ENCODE measurements at regions not wholly inside any gene's neighbourhood (a gene's known extent, or its start where the extent isn't known, plus 50 kb on each side); places are given as distances from the start of the nearest gene placed in this dataset.

- Mint-ChIP-seq H3K27ac (no peak overlapping the region), H3K4me3 (no peak overlapping the region), H3K27me3 (no peaks in the 10 kb centered on the region), H3K9me3 (no peaks in the 10 kb centered on the region), H3K36me3 (ENCODE audit: low read depth) (no peaks in the 10 kb centered on the region), H3K4me1 (no peaks in the 10 kb centered on the region)
- POLR2A ChIA-PET: no interaction called here
- no peak for DNase-seq
- CTCF ChIA-PET: no interaction called here
Observed at GRCh38 chr10:133035952-133036351, 51.8 kb upstream of the ADGRA1 start.

- Mint-ChIP-seq H3K27me3 (no peaks in the 10 kb centered on the region), H3K9me3 (no peaks in the 10 kb centered on the region), H3K27ac (no peak overlapping the region), H3K4me3 (no peak overlapping the region), H3K36me3 (ENCODE audit: low read depth) (no peaks in the 10 kb centered on the region), H3K4me1 (no peaks in the 10 kb centered on the region)
- CTCF ChIA-PET: no interaction called here
- no peak for DNase-seq
- POLR2A ChIA-PET: no interaction called here
Observed at GRCh38 chr10:133034762-133035161, 53.0 kb upstream of the ADGRA1 start.

GRCh38 chr10:133034092-133034491 lies 53.6 kb upstream of the ADGRA1 start:
- H3K4me1 Mint-ChIP-seq: no peaks in the 10 kb centered on the region
- H3K27ac Mint-ChIP-seq: no peak overlapping the region
- H3K9me3 Mint-ChIP-seq: no peaks in the 10 kb centered on the region
- ChIA-PET POLR2A (no interaction called here), CTCF (no interaction called here)
- H3K4me3 Mint-ChIP-seq: no peak overlapping the region
- DNase-seq: no peak
- H3K36me3 Mint-ChIP-seq (ENCODE audit: low read depth): no peaks in the 10 kb centered on the region
- H3K27me3 Mint-ChIP-seq: no peaks in the 10 kb centered on the region

GRCh38 chr10:133033742-133034048 lies 54.0 kb upstream of the ADGRA1 start:
- ChIA-PET POLR2A (no interaction called here), CTCF (no interaction called here)
- Mint-ChIP-seq H3K9me3 (no peaks in the 10 kb centered on the region), H3K4me1 (no peaks in the 10 kb centered on the region), H3K4me3 (no peak overlapping the region), H3K36me3 (ENCODE audit: low read depth) (no peaks in the 10 kb centered on the region), H3K27ac (no peak overlapping the region), H3K27me3 (no peaks in the 10 kb centered on the region)
- DNase-seq: no peak

GRCh38 chr10:133032976-133033741 lies 54.6 kb upstream of the ADGRA1 start:
- Mint-ChIP-seq H3K27me3 (no peaks in the 10 kb centered on the region), H3K36me3 (ENCODE audit: low read depth) (no peaks in the 10 kb centered on the region), H3K27ac (no peak overlapping the region), H3K4me3 (no peak overlapping the region), H3K9me3 (no peaks in the 10 kb centered on the region), H3K4me1 (no peaks in the 10 kb centered on the region)
- no peak for DNase-seq
- ChIA-PET CTCF (no interaction called here), POLR2A (no interaction called here)

GRCh38 chr10:133032231-133032630 lies 55.5 kb upstream of the ADGRA1 start:
- no peaks in the 10 kb centered on the region for H3K27me3 Mint-ChIP-seq
- ChIA-PET POLR2A (no interaction called here), CTCF (no interaction called here)
- no peak for DNase-seq
- no peaks in the 10 kb centered on the region for H3K36me3 Mint-ChIP-seq (ENCODE audit: low read depth)
- H3K4me3 Mint-ChIP-seq: no peak overlapping the region
- no peaks in the 10 kb centered on the region for H3K4me1 Mint-ChIP-seq
- H3K9me3 Mint-ChIP-seq: no peaks in the 10 kb centered on the region
- H3K27ac Mint-ChIP-seq: no peak overlapping the region

- no peaks in the 10 kb centered on the region for H3K4me1 Mint-ChIP-seq
- no peak for DNase-seq
- H3K4me3 Mint-ChIP-seq: no peak overlapping the region
- no peak overlapping the region for H3K27ac Mint-ChIP-seq
- ChIA-PET POLR2A (no interaction called here), CTCF (no interaction called here)
- no peaks in the 10 kb centered on the region for H3K27me3 Mint-ChIP-seq
- H3K9me3 Mint-ChIP-seq: no peaks in the 10 kb centered on the region
- H3K36me3 Mint-ChIP-seq (ENCODE audit: low read depth): no peaks in the 10 kb centered on the region
Observed at GRCh38 chr10:133031541-133032125, 56.1 kb upstream of the ADGRA1 start.

- POLR2A ChIA-PET: no interaction called here
Observed at GRCh38 chr10:133030781-133031180, 56.9 kb upstream of the ADGRA1 start.

GRCh38 chr10:133030126-133030525 lies 57.6 kb upstream of the ADGRA1 start:
- DNase-seq: no peak

More at GRCh38 chr10:133030781-133031180, 56.9 kb upstream of the ADGRA1 start:
- H3K36me3 Mint-ChIP-seq (ENCODE audit: low read depth): no peaks in the 10 kb centered on the region
- no peaks in the 10 kb centered on the region for H3K4me1 Mint-ChIP-seq
- H3K27me3 Mint-ChIP-seq: no peaks in the 10 kb centered on the region
- H3K9me3 Mint-ChIP-seq: no peaks in the 10 kb centered on the region
- H3K27ac Mint-ChIP-seq: no peak overlapping the region
- CTCF ChIA-PET: no interaction called here
- no peak for DNase-seq
- no peak overlapping the region for H3K4me3 Mint-ChIP-seq

GRCh38 chr10:133028956-133029355 lies 58.8 kb upstream of the ADGRA1 start:
- POLR2A ChIA-PET: no interaction called here
- H3K27me3 Mint-ChIP-seq: no peaks in the 10 kb centered on the region
- no peak overlapping the region for H3K4me3 Mint-ChIP-seq
- CTCF ChIA-PET: no interaction called here
- H3K9me3 Mint-ChIP-seq: no peaks in the 10 kb centered on the region
- no peaks in the 10 kb centered on the region for H3K36me3 Mint-ChIP-seq (ENCODE audit: low read depth)
- no peaks in the 10 kb centered on the region for H3K4me1 Mint-ChIP-seq
- H3K27ac Mint-ChIP-seq: no peak overlapping the region
- DNase-seq: no peak

More at GRCh38 chr10:133030126-133030525, 57.6 kb upstream of the ADGRA1 start:
- POLR2A ChIA-PET: no interaction called here
- Mint-ChIP-seq H3K4me3 (no peak overlapping the region), H3K9me3 (no peaks in the 10 kb centered on the region), H3K27ac (no peak overlapping the region), H3K36me3 (ENCODE audit: low read depth) (no peaks in the 10 kb centered on the region), H3K27me3 (no peaks in the 10 kb centered on the region), H3K4me1 (no peaks in the 10 kb centered on the region)
- CTCF ChIA-PET: no interaction called here

- H3K27me3 Mint-ChIP-seq: no peaks in the 10 kb centered on the region
- H3K4me3 Mint-ChIP-seq: no peak overlapping the region
- H3K27ac Mint-ChIP-seq: no peak overlapping the region
- ChIA-PET CTCF (no interaction called here), POLR2A (no interaction called here)
- no peak for DNase-seq
- H3K9me3 Mint-ChIP-seq: no peaks in the 10 kb centered on the region
- no peaks in the 10 kb centered on the region for H3K4me1 Mint-ChIP-seq
- H3K36me3 Mint-ChIP-seq (ENCODE audit: low read depth): no peaks in the 10 kb centered on the region
Observed at GRCh38 chr10:133028158-133028557, 59.6 kb upstream of the ADGRA1 start.

- no peaks in the 10 kb centered on the region for H3K9me3 Mint-ChIP-seq
- H3K27ac Mint-ChIP-seq: no peak overlapping the region
- no peaks in the 10 kb centered on the region for H3K4me1 Mint-ChIP-seq
- no peaks in the 10 kb centered on the region for H3K27me3 Mint-ChIP-seq
- POLR2A ChIA-PET: no interaction called here
- no peak overlapping the region for H3K4me3 Mint-ChIP-seq
- CTCF ChIA-PET: no interaction called here
- no peaks in the 10 kb centered on the region for H3K36me3 Mint-ChIP-seq (ENCODE audit: low read depth)
- DNase-seq: no peak
Observed at GRCh38 chr10:133027482-133027881, 60.2 kb upstream of the ADGRA1 start.

GRCh38 chr10:133026726-133027395 lies 60.9 kb upstream of the ADGRA1 start:
- no peak overlapping the region for H3K4me3 Mint-ChIP-seq
- H3K9me3 Mint-ChIP-seq: no peaks in the 10 kb centered on the region
- POLR2A ChIA-PET: no interaction called here
- no peak overlapping the region for H3K27ac Mint-ChIP-seq
- no peaks in the 10 kb centered on the region for H3K4me1 Mint-ChIP-seq
- CTCF ChIA-PET: no interaction called here
- no peaks in the 10 kb centered on the region for H3K27me3 Mint-ChIP-seq
- DNase-seq: no peak
- no peaks in the 10 kb centered on the region for H3K36me3 Mint-ChIP-seq (ENCODE audit: low read depth)

GRCh38 chr10:133026171-133026570 lies 61.6 kb upstream of the ADGRA1 start:
- Mint-ChIP-seq H3K27ac (no peak overlapping the region), H3K9me3 (no peaks in the 10 kb centered on the region), H3K4me3 (no peak overlapping the region), H3K4me1 (no peaks in the 10 kb centered on the region), H3K27me3 (no peaks in the 10 kb centered on the region), H3K36me3 (ENCODE audit: low read depth) (no peaks in the 10 kb centered on the region)
- ChIA-PET POLR2A (no interaction called here), CTCF (no interaction called here)
- DNase-seq: no peak
